Activated CD8-positive, alpha-beta memory T cell treated with anti-CD3 and anti-CD28 coated beads, Interleukin-2, amount 50 U/mL, for 4 hours (primary cell): ENCODE measurements at regions not wholly inside any gene's neighbourhood (a gene's known extent, or its start where the extent isn't known, plus 50 kb on each side); places are given as distances from the start of the nearest gene placed in this dataset.

Experiments used
- DNase-seq: peaks from one replicate; pipeline ENCODE4 v3.0.0-alpha.2; 2020

GRCh38 chr18:51401912-51402311 is 204.4 kb upstream of the MEX3C start:
- no peak for DNase-seq

- no peak for DNase-seq
These were observed 207.1 kb upstream of the MEX3C start for GRCh38 chr18:51404620-51405019.

GRCh38 chr18:51405683-51406477 is 208.4 kb upstream of the MEX3C start:
- no peak for DNase-seq

- no peak for DNase-seq
These were observed 220.4 kb upstream of the MEX3C start for GRCh38 chr18:51417643-51418483.

- DNase-seq: no peak
These were observed 228.0 kb upstream of the MEX3C start for GRCh38 chr18:51425475-51425874.

- DNase-seq: no peak
These were observed 228.4 kb upstream of the MEX3C start for GRCh38 chr18:51425889-51426288.

- DNase-seq: no peak
These were observed 229.5 kb upstream of the MEX3C start for GRCh38 chr18:51426996-51427395.

GRCh38 chr18:51429644-51430043 is 232.2 kb upstream of the MEX3C start:
- DNase-seq: no peak

- DNase-seq: no peak
These were observed 233.1 kb upstream of the MEX3C start for GRCh38 chr18:51430538-51430937.

- no peak for DNase-seq
These were observed 235.8 kb upstream of the MEX3C start for GRCh38 chr18:51433296-51433695.

- DNase-seq: no peak
These were observed 236.4 kb upstream of the MEX3C start for GRCh38 chr18:51433881-51434280.

GRCh38 chr18:51437280-51438271 is 240.1 kb upstream of the MEX3C start:
- DNase-seq: no peak

- DNase-seq: no peak
These were observed 241.4 kb upstream of the MEX3C start for GRCh38 chr18:51438797-51439350.

GRCh38 chr18:51442012-51442411 is 244.5 kb upstream of the MEX3C start:
- no peak for DNase-seq

GRCh38 chr18:51446571-51447210 is 249.2 kb upstream of the MEX3C start:
- no peak for DNase-seq

GRCh38 chr18:51447351-51448342 is 250.2 kb upstream of the MEX3C start:
- no peak for DNase-seq

- no peak for DNase-seq
These were observed 251.5 kb upstream of the MEX3C start for GRCh38 chr18:51448949-51449348.

GRCh38 chr18:51453594-51453993 is 256.1 kb upstream of the MEX3C start:
- DNase-seq: no peak

GRCh38 chr18:51458861-51459260 is 261.4 kb upstream of the MEX3C start:
- DNase-seq: no peak

- DNase-seq: no peak
These were observed 264.5 kb upstream of the MEX3C start for GRCh38 chr18:51461956-51462355.
